ENCODE measurements at regions not wholly inside any gene's neighbourhood (a gene's known extent, or its start where the extent isn't known, plus 50 kb on each side); places are given as distances from the start of the nearest gene placed in this dataset.

- no peak for TF ChIP-seq CTCF (IDR thresholded peaks at IDR 0.05)
- no peak for TF ChIP-seq POLR2A (IDR thresholded peaks at IDR 0.05)
These were observed 134.8 kb downstream of the ATG4C start for GRCh38 chr1:62918700-62919099.
